ENCODE measurements at regions not wholly inside any gene's neighbourhood (a gene's known extent, or its start where the extent isn't known, plus 50 kb on each side); places are given as distances from the start of the nearest gene placed in this dataset.
A peak's percentile ranks its signal among the peaks of the same experiment; 100 is the strongest.

DNA sequence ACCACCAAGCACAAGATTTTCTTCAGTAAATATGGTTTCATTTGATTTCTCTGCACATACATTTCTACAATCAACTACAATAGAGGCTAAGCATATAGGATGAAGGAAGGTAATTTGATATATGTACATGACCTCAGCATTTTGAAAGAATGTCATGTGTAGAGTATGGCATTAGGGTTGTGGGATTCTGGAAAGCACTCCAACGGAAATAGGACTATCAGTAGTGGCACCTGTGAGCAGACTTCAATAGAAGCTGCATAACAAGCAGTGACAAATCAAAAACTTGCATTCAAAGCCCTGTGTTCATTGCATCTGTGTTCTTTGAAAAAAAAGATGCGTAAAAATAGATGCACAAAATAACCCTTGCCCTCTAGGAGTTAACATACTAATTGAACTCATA is 57.5 kb upstream of the EYA4 start:
- no peak for DNase-seq

DNA sequence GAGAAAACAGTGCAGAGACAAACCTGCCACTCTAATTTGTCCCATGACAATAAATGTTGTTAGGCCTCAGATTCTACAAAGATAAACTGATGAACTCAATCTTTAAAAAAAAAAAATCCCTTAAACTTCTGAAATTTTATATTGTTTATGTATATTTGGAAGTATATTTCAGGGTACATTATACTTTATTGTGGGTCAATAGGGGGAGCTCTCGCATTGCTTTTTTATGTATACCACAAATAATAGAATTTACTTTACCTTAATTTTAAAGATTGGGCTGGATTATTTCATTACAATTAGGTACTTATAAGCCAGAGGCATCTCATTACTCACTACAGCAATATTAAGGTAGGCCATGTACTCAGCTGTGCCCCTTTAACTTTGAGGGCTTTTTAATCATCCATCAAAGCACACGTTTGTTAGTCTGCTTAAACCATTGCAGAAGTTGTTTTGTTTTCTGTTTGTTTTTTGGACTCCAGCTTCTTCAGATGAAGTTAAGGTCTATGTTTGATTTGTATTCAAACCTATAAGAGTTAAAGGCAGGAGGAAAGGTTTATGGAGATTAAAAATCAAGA is 56.3 kb upstream of the EYA4 start:
- peak in 1 of 56 donors; percentile 9 for DNase-seq

DNA sequence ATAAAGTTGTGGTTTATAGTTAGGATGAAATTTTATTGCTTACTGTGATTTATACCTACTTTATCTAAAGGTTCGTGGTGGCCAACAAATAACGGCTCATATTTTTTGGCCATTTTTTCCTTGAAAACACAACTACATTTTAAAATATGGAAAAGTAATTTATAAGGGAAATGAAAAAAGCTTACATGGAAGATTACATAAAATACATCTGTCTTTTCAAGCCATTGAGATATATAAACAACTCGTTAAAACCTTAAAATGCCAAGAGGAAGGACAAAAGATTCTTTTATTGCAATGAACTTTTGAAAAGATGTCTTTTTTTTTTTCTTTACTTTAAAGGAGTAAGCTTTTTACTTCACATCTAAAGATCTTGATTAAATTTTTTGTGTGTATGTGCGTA is 55.4 kb upstream of the EYA4 start:
- DNase-seq, result no peak

DNA sequence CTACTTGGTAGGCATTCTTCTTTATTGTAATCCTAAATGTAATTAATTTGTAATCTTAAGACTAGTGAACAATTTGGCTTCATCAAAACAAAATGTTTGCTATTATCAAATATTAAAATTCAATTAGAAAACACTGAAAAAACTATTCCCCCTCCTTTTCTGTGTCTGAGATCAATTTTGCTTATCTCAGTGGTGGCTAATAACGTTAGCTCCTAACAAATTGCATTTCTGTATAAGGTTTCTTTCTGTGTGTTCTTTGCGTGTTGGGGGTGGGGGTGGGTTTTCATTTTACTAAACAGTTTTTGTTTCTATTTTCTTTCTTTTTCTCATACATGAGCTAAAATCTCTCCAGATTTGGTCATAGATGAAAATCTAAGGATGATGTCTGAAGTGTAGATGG is 54.0 kb upstream of the EYA4 start:
- DNase-seq, result no peak

DNA sequence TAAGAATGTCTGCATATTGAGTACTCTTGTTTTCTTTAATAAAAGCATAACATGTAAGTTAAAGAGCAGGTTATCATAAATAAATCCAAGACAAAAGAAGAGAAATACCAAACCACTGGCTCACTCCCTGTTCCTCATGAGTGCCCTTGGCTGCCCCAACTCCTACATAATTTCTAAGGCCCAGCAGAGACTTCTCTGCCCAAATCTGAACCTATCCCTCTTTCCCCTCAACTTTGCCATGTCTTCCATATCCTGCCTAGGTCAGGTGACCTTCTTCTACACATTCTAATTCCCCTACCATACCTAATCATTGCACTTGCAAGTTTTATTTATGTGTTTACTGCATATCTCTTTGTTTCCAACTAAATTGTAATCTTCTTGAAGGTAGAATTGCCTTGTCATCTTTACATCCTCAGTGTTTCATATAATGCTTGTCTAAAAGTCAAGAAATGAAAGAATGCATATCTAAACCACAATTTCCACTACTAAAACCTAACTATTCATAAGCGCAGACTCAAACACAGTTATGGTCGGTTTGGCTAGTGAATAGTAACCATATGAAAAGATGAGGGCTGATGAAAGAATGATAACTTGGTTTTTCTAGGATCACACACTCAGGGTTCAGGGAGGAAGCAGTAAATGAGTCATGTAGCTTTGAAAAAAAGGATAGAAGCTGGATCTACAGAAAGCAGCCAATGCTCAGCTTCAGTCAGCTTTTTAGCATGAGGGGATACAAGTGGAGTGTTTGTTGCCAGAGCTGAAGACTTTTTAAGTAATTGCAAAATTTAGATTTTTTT is 53.3 kb upstream of the EYA4 start:
- DNase-seq, result no peak

DNA sequence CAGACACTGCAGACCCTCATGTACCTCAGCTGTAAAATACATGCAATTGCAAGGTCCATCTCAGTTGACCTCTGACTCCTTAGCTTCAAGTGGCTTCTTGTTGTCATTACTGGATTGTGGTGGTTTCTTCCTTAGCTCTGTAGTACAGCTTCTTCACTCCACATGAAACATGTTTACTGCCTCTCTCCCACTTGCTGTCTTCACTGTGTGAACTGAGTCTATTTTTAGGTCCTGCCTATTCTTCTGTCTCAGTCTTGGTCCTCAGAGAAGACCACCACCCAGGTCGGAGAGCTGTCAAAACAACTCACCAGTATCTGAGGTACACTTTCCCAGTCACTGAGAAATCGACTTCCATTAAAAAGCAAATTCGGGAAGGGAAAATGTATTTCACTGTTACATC is 50.2 kb upstream of the EYA4 start:
- DNase-seq, result no peak

DNA sequence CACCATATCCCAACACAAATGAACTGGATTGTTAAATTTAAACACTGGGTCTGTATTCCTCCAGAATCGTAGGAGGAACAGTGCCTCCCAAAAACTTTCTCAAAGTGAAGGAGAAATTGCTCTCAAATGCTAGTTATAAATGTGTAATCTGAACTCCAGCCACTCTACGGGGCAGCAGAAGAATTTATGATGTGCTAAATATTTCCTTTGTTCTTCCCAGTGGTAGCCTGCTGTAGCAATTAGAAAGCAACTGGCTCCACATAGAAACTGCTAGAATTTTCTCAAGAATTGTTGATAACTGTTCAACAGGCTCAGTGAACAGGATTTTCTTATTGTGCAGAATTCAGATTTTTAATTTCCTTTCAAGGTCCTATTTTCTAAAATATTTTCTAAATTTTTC is 49.8 kb upstream of the EYA4 start:
- no peak for DNase-seq

Measured in amygdala (tissue), 56 donors.